ENCODE measurements at regions not wholly inside any gene's neighbourhood (a gene's known extent, or its start where the extent isn't known, plus 50 kb on each side); places are given as distances from the start of the nearest gene placed in this dataset.
A peak's percentile ranks its signal among the peaks of the same experiment; 100 is the strongest.

GRCh38 chr12:66905201-66905600 is 226.3 kb upstream of the GRIP1 start:
- H3K36me3 ChIP-seq (ENCODE audit: insufficient read depth, low read length) = no peaks in the 10 kb centered on the region
- CTCF ChIA-PET = no interaction called here
- Mint-ChIP-seq H3K4me1 (peaks cover 19 to 33% (median 33%) of the 10 kb centered on the region in 3 donors), H3K4me3 (no peak overlapping the region), H3K9me3 (peaks cover 0 to 3% (median 0%) of the 10 kb centered on the region in 5 donors), H3K36me3 (no peaks in the 10 kb centered on the region), H3K27ac (no peak overlapping the region), H3K27me3 (peaks cover 3 to 4% of the 10 kb centered on the region in 2 donors)
- POLR2A ChIA-PET = no interaction called here
- H3K4me1 ChIP-seq (ENCODE audit: insufficient read depth, low read length) = peaks cover 18% of the 10 kb centered on the region
- no peak overlapping the region for H3K27ac ChIP-seq (ENCODE audit: low read depth, low read length)
- H3K9me3 ChIP-seq (ENCODE audit: low read length) = no peaks in the 10 kb centered on the region
- no peaks in the 10 kb centered on the region for H3K27me3 ChIP-seq (ENCODE audit: insufficient read depth, low read length, poor library complexity, severe bottlenecking)
- no peak overlapping the region for H3K4me3 ChIP-seq (ENCODE audit: low read length)
- DNase-seq = no peak

- peak in 1 of 5 donors; percentile 25 for DNase-seq
- POLR2A ChIA-PET = interaction anchor here (1.2 kb wide), 1 partner anchor 10 kb away, joined by 3 read pairs; no protein-coding TSS in a partner anchor
These were observed 231.6 kb upstream of the GRIP1 start for GRCh38 chr12:66910366-66910974.

GRCh38 chr12:66915306-66915904 is 236.5 kb upstream of the GRIP1 start:
- H3K27me3 ChIP-seq (ENCODE audit: insufficient read depth, low read length, poor library complexity, severe bottlenecking) = no peaks in the 10 kb centered on the region
- Mint-ChIP-seq H3K27me3 (peaks cover 1 to 17% of the 10 kb centered on the region in 2 donors), H3K36me3 (no peaks in the 10 kb centered on the region), H3K27ac (peak overlapping the region in 1 of 8 donors; percentile 11), H3K4me3 (no peak overlapping the region), H3K9me3 (peaks cover 0 to 7% (median 0%) of the 10 kb centered on the region in 5 donors), H3K4me1 (peaks cover 1 to 15% (median 6%) of the 10 kb centered on the region in 3 donors)
- no peak overlapping the region for H3K4me3 ChIP-seq (ENCODE audit: low read length)
- ChIA-PET POLR2A (no interaction called here), CTCF (interaction anchor here (1.3 kb wide), 1 partner anchor 18 kb away, joined by 3 read pairs; no protein-coding TSS in a partner anchor)
- no peaks in the 10 kb centered on the region for H3K36me3 ChIP-seq (ENCODE audit: insufficient read depth, low read length)
- peaks cover 7% of the 10 kb centered on the region for H3K4me1 ChIP-seq (ENCODE audit: insufficient read depth, low read length)
- DNase-seq = no peak
- no peak overlapping the region for H3K27ac ChIP-seq (ENCODE audit: low read depth, low read length)
- no peaks in the 10 kb centered on the region for H3K9me3 ChIP-seq (ENCODE audit: low read length)

More at GRCh38 chr12:66910366-66910974, 231.6 kb upstream of the GRIP1 start:
- H3K9me3 ChIP-seq (ENCODE audit: low read length) = no peaks in the 10 kb centered on the region
- Mint-ChIP-seq H3K9me3 (peaks cover 0 to 10% (median 2%) of the 10 kb centered on the region in 5 donors), H3K27ac (peak overlapping the region in 3 of 8 donors; percentile 26 to 84 (median 33)), H3K27me3 (peaks cover 2 to 17% of the 10 kb centered on the region in 2 donors), H3K4me3 (peak overlapping the region in 3 of 7 donors; percentile 16 to 70 (median 37)), H3K4me1 (peaks cover 7 to 24% (median 16%) of the 10 kb centered on the region in 3 donors), H3K36me3 (no peaks in the 10 kb centered on the region)
- no peaks in the 10 kb centered on the region for H3K36me3 ChIP-seq (ENCODE audit: insufficient read depth, low read length)
- CTCF ChIA-PET = no interaction called here
- peaks cover 21% of the 10 kb centered on the region for H3K4me1 ChIP-seq (ENCODE audit: insufficient read depth, low read length)
- H3K27ac ChIP-seq (ENCODE audit: low read depth, low read length) = no peak overlapping the region
- H3K27me3 ChIP-seq (ENCODE audit: insufficient read depth, low read length, poor library complexity, severe bottlenecking) = no peaks in the 10 kb centered on the region
- no peak overlapping the region for H3K4me3 ChIP-seq (ENCODE audit: low read length)

- Mint-ChIP-seq H3K4me3 (no peak overlapping the region), H3K36me3 (no peaks in the 10 kb centered on the region), H3K9me3 (peaks cover 0 to 7% (median 0%) of the 10 kb centered on the region in 5 donors), H3K27ac (peak overlapping the region in 1 of 8 donors; percentile 28), H3K27me3 (peaks cover 1 to 17% of the 10 kb centered on the region in 2 donors), H3K4me1 (peaks cover 0 to 9% (median 0%) of the 10 kb centered on the region in 3 donors)
- ChIA-PET CTCF (no interaction called here), POLR2A (no interaction called here)
- Histone ChIP-seq H3K9me3 (ENCODE audit: low read length) (no peaks in the 10 kb centered on the region), H3K36me3 (ENCODE audit: insufficient read depth, low read length) (no peaks in the 10 kb centered on the region), H3K27me3 (ENCODE audit: insufficient read depth, low read length, poor library complexity, severe bottlenecking) (no peaks in the 10 kb centered on the region), H3K4me3 (ENCODE audit: low read length) (no peak overlapping the region), H3K4me1 (ENCODE audit: insufficient read depth, low read length) (peaks cover under 1% of the 10 kb centered on the region), H3K27ac (ENCODE audit: low read depth, low read length) (no peak overlapping the region)
- DNase-seq = no peak
These were observed 237.3 kb upstream of the GRIP1 start for GRCh38 chr12:66916189-66916588.

- CTCF ChIA-PET = no interaction called here
- Histone ChIP-seq H3K4me1 (ENCODE audit: insufficient read depth, low read length) (no peaks in the 10 kb centered on the region), H3K27me3 (ENCODE audit: insufficient read depth, low read length, poor library complexity, severe bottlenecking) (no peaks in the 10 kb centered on the region), H3K27ac (ENCODE audit: low read depth, low read length) (no peak overlapping the region), H3K9me3 (ENCODE audit: low read length) (no peaks in the 10 kb centered on the region), H3K36me3 (ENCODE audit: insufficient read depth, low read length) (no peaks in the 10 kb centered on the region), H3K4me3 (ENCODE audit: low read length) (no peak overlapping the region)
- Mint-ChIP-seq H3K9me3 (no peaks in the 10 kb centered on the region), H3K36me3 (no peaks in the 10 kb centered on the region), H3K27me3 (peaks cover 4 to 10% of the 10 kb centered on the region in 2 donors), H3K4me3 (no peak overlapping the region), H3K4me1 (peaks cover 0 to 4% (median 0%) of the 10 kb centered on the region in 3 donors), H3K27ac (no peak overlapping the region)
- no peak for DNase-seq
- POLR2A ChIA-PET = no interaction called here
These were observed 240.6 kb upstream of the GRIP1 start for GRCh38 chr12:66919466-66919865.

GRCh38 chr12:66920205-66920604 is 241.3 kb upstream of the GRIP1 start:
- CTCF ChIA-PET = no interaction called here
- no peak overlapping the region for H3K4me3 Mint-ChIP-seq

GRCh38 chr12:66921151-66921550 is 242.3 kb upstream of the GRIP1 start:
- Histone ChIP-seq H3K4me3 (ENCODE audit: low read length) (no peak overlapping the region), H3K4me1 (ENCODE audit: insufficient read depth, low read length) (no peaks in the 10 kb centered on the region), H3K9me3 (ENCODE audit: low read length) (no peaks in the 10 kb centered on the region), H3K27me3 (ENCODE audit: insufficient read depth, low read length, poor library complexity, severe bottlenecking) (no peaks in the 10 kb centered on the region), H3K27ac (ENCODE audit: low read depth, low read length) (no peak overlapping the region), H3K36me3 (ENCODE audit: insufficient read depth, low read length) (no peaks in the 10 kb centered on the region)
- Mint-ChIP-seq H3K36me3 (no peaks in the 10 kb centered on the region), H3K4me1 (peaks cover 4 to 6% (median 6%) of the 10 kb centered on the region in 3 donors), H3K27ac (no peak overlapping the region), H3K9me3 (no peaks in the 10 kb centered on the region), H3K4me3 (no peak overlapping the region), H3K27me3 (peaks cover 4 to 7% of the 10 kb centered on the region in 2 donors)
- ChIA-PET POLR2A (no interaction called here), CTCF (no interaction called here)
- DNase-seq = no peak

More at GRCh38 chr12:66920205-66920604, 241.3 kb upstream of the GRIP1 start:
- H3K4me3 ChIP-seq (ENCODE audit: low read length) = no peak overlapping the region
- Mint-ChIP-seq H3K36me3 (no peaks in the 10 kb centered on the region), H3K9me3 (no peaks in the 10 kb centered on the region), H3K4me1 (peaks cover 3 to 6% (median 5%) of the 10 kb centered on the region in 3 donors), H3K27me3 (peaks cover 4 to 9% of the 10 kb centered on the region in 2 donors), H3K27ac (peak overlapping the region in 1 of 8 donors; percentile 28)
- H3K27ac ChIP-seq (ENCODE audit: low read depth, low read length) = no peak overlapping the region
- DNase-seq = no peak
- POLR2A ChIA-PET = no interaction called here
- no peaks in the 10 kb centered on the region for H3K36me3 ChIP-seq (ENCODE audit: insufficient read depth, low read length)
- no peaks in the 10 kb centered on the region for H3K27me3 ChIP-seq (ENCODE audit: insufficient read depth, low read length, poor library complexity, severe bottlenecking)
- H3K4me1 ChIP-seq (ENCODE audit: insufficient read depth, low read length) = no peaks in the 10 kb centered on the region
- no peaks in the 10 kb centered on the region for H3K9me3 ChIP-seq (ENCODE audit: low read length)

GRCh38 chr12:66925083-66925482 is 246.2 kb upstream of the GRIP1 start:
- Mint-ChIP-seq H3K4me3 (peak overlapping the region in 1 of 7 donors; percentile 21), H3K27me3 (peaks cover 3 to 7% of the 10 kb centered on the region in 2 donors), H3K27ac (peak overlapping the region in 1 of 8 donors; percentile 67), H3K36me3 (no peaks in the 10 kb centered on the region), H3K9me3 (no peaks in the 10 kb centered on the region), H3K4me1 (peaks cover 9 to 17% (median 16%) of the 10 kb centered on the region in 3 donors)
- Histone ChIP-seq H3K27ac (ENCODE audit: low read depth, low read length) (no peak overlapping the region), H3K4me3 (ENCODE audit: low read length) (no peak overlapping the region), H3K27me3 (ENCODE audit: insufficient read depth, low read length, poor library complexity, severe bottlenecking) (no peaks in the 10 kb centered on the region), H3K4me1 (ENCODE audit: insufficient read depth, low read length) (no peaks in the 10 kb centered on the region), H3K36me3 (ENCODE audit: insufficient read depth, low read length) (no peaks in the 10 kb centered on the region), H3K9me3 (ENCODE audit: low read length) (no peaks in the 10 kb centered on the region)
- POLR2A ChIA-PET = no interaction called here
- CTCF ChIA-PET = no interaction called here
- DNase-seq = no peak

Data from CD8-positive, alpha-beta memory T cell (primary cell).